GDM1 (cell line): ENCODE measurements at regions not wholly inside any gene's neighbourhood (a gene's known extent, or its start where the extent isn't known, plus 50 kb on each side); places are given as distances from the start of the nearest gene placed in this dataset.
"Not testable (repeated sequence)": the region's sequence is repeated elsewhere in the genome, so short reads cannot be mapped to it uniquely, and the experiment has no call there.

Source experiments
- DNase-seq: peaks from one replicate; lab custom pipeline; 2025; lab: John Stamatoyannopoulos, UW

DNA sequence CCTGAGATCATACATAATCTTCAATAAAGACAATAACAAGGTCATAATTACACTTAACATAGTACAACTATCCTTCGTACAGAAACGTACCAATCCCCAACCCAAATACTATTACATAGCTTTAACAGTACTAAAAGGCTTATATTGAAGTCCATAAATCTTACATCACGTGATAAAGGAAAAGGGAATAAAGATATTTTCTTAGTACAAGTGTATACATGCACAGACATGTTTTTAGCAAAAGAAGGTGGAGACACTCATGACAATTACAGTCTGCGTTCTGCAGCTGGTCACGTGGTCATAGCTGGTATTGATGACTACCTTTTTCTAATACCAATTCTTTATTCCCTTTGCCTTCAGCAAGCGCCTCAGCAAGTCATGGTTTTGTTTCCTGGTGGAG is 464.5 kb upstream of the SLITRK5 start:
- DNase-seq, result no peak

DNA sequence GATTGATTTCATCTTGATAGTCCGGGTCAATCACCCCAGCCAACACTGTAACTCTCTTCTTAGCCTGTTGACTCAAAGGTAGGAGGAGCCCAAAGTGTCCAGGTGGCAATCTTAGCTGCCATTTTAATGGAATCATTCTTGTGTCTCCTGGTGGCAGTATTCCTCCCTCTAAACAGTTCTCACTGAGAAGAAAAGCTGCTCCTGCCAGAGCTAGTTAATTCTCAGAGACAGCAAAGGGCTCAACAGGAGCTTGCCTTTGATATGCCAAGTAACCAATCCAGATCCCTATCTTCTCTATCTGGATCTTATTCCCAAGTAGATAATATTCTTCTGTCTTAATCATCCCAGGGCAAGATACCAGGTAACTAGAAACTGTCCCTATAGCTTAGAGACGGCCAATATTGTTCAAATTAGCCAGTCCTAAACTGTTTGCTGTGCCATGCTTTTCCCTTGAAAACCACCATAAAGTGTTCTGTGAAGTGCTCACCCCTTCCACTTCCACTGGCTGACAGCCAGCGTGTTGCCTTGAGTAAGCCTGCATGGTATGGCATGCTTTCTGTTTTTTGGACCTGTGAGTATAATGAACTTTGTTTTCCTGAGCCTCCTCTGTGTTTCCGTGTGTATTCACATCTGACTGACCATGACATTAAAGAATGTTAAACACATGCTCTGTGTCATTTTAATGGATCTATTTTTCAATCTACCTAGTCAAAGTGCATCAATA is 463.7 kb upstream of the SLITRK5 start:
- no peak for DNase-seq

DNA sequence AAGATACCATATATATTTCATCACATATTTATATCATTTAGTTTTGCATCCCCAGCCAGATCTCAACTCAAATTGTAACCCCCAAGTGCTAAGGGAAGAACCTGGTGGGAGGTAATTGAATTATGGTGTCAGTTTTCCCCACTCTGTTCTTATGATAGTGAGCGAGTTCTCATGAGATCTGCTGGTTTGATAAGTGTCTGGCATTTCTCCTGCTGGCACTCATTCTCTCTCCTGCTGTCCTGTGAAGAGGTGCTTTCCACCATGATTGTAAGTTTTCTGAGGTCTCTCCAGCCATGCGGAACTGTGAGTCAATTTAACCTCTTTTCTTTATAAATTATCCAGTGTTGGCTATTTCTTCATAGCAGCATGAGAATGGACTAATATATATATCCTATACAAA is 462.5 kb upstream of the SLITRK5 start:
- DNase-seq, result no peak

DNA sequence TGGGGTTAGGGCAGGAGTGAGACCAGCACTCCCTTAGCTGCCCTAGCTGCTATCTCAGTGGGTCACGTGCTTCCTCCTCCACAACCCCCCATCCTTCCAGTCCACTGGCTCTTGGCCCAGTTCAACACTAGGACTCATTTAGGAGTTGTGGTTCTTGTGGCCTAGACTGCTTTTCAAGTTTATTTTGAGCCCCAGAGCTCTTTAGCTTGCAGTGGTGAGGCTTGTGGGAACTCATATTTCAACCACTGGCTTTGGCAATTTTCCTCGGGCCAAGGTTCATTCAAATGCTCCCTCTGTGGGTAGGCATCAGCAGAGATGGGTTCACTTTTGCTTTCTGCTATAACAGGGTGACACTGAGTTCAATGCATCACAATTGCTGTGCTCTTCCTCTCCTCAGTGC is 436.2 kb upstream of the SLITRK5 start:
- peak; percentile 94 for DNase-seq

DNA sequence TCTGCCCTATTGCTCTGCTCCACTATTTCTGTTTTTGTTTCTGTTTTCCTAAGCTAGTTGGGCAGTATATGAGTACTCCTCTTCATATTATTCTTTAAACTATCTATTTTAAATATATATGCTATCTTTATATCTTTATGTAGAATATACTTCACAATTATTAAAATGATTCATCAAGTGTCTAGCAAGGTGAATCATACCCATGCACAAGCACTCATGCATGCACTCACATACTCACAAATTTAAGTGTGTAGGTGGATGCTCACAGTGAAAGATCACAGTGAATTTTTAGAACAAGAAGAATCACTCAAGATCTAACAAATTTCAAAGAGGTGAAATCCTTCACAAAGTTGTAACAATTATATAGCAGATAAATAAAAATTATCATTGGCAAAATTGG is 435.6 kb upstream of the SLITRK5 start:
- no peak for DNase-seq

DNA sequence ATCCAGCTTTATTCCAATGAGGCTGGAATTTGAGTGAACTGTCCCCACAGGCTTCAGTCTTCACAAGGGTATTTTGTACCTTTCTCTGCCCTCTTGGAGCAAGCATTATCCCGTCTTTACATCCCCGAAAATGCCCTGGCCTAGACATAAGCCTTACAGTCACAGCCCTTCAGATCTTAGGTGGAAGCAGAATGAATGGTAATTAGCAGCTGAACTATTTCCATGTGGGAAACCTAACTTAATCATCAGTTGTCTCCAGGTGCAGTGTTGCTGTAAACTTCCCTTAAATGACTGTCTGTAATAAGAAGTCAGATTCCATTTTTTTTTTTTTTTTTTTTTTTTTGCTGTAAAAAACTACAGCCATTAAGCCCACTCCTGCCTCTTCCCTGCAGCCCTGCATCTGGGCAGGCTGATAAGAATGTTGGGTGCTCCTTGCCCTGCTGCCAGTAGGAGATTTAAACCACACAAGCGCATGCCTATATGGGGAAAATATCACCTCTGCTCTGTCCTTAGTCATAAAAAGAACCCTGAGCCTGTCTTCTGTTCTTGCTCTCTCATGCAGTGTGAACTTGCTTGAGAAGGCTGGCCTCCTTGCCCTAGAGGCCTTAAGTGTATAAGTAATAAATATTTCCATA is 426.8 kb upstream of the SLITRK5 start:
- DNase-seq, result peak; percentile 43

DNA sequence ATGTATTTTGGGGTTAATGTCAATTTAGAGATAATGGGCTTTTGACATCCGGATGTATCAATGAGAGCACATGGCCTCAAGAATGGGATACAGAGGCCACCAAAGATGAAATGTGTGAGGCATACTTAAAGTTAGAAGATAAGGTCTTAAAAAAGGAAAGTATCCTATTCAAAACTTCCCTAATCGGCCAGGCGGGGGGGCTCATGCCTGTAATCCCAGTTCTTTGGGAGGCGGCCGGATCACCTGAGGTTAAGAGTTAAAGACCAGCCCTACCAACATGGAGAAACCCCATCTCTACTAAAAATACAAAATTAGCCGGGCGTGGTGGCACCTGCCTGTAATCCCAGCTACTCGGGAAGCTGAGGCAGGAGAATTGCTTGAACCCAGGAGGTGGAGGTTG is 421.3 kb upstream of the SLITRK5 start:
- DNase-seq, result not testable (repeated sequence)

DNA sequence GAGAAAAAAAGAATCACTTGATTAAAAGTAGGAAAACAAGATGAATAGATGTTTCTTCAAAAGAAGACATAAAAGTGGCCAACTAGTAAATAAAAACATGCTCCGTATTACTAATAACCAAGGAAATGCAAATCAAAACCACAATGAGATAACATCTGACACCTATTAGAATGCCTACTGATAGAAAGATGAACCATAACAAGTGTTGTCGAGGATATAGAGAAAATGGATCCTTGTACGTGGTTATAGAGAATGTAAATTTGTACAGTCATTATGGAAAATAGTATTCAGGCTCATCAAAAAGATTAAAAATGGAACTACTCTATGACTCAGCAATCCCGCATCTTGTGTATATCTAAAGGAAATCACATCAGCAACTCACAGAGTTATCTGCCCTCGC is 415.8 kb upstream of the SLITRK5 start:
- DNase-seq, result no peak

DNA sequence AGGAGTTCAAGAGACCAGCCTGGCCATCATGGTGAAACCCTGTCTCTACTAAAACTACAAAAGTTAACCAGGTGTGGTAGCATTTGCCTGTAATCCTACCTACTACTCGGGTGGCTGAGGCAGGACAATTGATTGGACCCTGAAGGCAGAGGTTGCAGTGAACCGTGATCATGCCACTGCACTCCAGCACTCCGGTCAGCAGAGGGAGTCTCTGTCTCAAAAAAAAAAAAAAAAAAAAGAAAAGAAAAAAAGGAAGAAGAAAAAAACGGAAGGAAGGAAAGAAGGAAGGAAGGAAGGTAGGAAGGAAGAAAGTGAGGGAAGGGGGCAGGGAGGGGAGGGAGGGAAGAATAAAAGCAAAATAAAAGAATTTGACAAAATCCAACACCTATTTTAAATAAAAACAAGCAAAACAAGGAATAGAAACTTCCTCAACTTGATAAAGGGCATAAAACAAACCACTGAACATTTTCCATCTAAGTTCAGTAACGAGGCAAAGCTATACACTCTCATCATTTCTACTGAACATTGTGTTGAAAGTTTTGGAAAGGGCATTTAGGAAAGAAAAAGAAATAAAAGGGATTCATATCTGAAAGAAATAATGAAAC is 411.6 kb upstream of the SLITRK5 start:
- DNase-seq, result no peak

DNA sequence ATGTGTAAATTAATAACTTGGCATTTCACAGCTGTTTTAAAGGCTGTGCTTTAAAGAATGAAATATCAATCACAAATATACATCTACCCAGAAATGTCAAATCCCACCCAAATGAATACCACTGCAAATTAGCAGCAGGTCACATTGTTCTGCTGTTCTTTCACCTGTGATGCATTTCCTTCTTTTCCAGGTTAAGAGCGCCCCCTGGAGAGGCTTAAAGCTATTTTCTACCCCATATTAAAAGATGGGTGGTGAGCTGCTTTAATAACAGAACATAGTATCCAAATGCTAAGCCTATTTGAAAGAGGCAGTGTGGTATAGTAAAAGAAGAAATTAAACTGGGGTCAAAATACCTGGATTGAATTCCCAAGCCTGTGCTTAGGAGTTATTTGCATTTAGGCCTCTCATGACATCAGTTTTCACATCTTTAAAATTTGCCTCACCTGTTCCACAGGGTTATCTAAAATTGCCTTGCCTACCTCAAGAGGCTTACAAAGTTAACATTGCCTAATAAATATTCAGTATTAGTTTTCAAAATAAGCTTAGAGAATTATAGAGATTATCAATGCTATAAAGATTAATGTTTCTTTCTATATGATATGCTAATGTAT is 396.9 kb upstream of the SLITRK5 start:
- DNase-seq, result peak; percentile 36

DNA sequence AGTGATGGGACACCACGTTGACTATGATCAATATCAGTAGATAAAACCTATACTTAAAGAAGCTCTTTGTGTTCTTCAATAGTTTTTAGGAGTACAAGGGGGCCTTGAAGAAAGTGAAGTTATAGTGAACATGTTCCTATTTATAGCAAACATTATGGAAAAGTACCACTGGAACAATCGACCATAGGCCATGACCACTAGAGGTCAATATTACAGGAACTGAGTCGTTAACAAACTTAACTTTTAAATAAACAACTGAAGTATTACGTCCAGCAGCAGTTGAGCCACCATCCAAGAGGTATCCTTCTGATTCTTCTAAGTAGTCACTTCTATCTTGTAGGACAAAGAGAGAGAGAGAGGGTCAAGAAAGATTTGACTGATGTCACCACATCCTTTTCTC is 391.0 kb upstream of the SLITRK5 start:
- DNase-seq, result no peak

DNA sequence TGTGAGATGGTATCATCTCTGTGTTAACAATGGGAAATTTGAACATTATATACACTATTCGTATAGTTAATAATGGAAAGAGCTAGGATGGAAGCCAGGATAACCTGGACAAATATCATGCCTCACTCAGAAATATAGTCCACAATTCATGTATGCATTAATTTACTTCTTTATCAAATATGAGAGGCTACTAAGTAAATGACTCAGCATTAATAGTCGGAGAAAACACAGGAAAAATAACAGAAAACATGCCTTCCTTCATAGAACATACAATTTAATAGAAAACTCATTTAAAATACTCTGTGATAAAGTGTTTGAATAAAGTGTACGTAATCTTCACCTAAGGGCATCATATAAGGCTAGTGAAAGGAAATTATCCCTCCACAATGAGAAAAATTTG is 383.4 kb upstream of the SLITRK5 start:
- DNase-seq, result no peak

DNA sequence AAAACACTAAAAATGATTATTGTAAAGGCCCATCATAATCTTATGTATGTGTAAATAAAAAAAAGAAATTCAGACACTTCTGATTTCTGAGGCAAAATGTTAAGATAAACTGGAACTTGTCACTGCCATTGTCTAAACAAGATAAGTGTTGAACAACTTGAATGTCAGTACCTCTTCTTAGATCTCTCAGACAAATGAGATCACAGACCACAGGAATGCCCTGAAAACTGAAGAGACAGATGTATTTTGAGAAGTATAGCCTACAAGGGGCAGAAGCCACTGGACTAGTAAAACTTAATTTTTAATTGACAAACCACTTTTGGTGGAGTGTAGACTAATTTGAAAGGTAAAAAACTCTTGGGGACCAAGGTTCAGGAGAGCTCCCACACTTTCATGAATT is 375.5 kb upstream of the SLITRK5 start:
- DNase-seq, result no peak

DNA sequence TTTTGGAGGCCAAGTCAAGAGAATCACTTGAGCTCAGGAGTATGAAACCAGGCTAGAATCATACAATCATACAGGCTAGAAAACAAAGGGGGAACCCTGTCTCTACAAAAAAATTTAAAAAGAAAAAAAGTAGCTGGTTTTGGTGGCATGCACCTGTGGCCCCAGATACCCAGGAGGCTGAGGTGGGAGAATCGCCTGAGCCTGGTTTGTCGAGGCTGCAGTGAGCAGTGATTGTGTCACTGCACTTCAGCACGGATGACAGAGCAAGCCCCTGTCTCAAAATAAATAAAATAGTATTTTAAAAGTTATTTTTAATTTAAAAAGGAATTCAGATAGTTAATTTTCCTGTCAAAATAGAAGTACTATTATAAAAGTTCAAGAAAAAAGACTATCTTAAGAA is 369.1 kb upstream of the SLITRK5 start:
- no peak for DNase-seq

DNA sequence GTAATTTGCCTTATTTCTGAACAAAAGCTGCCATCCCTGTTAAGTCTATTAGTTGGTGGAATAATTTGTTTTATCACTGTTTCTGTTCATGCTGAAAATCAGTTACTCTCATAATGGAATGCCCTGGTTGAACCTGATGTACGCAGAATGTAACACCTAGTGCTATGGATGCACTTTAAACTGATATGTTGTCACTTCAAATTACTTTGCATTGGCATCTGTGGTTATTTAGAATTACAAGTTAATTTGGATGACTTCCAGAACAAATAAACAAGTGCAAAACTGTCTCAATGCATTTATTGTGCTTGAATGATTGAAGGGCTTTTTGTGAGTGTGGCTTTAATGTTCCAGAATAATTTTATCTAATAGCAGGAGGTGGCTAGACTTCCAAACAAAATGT is 368.2 kb upstream of the SLITRK5 start:
- DNase-seq, result no peak

DNA sequence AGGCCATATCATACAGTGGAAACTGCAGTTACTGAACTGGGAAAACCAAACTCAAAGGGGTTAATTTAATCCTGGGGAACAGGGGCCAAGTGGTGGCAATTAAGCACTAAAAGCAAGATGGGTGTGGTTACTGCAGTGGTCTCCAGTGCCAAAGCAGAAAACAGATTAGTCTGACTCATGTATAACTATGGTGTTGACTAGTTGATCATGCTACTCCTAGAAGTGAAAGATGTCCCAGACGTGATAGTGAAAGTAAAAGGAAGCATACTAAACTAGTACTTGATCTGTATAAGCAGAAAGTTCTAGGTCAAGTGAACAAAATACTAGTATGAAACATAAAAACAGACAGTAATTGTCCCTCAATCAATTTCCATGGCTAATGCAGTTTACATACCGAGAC is 360.0 kb upstream of the SLITRK5 start:
- no peak for DNase-seq

DNA sequence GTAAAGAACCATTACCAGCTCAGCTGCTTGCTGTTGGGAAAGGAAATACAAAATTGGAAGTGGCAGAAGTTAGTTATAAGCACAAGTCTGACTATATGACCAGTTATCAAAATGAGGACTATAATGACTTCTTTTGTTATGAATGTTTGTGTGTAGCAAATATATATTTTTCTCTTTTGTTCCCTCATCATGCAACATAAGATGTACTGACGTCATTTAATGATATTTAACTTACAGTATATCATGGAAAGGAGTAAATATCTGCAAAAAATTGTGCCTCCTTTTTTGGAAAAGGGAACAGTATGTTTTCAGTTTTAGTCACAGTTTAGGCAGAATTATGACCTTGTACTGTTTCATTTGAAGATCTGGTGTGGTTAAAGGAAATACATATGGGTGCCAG is 356.3 kb upstream of the SLITRK5 start:
- no peak for DNase-seq

DNA sequence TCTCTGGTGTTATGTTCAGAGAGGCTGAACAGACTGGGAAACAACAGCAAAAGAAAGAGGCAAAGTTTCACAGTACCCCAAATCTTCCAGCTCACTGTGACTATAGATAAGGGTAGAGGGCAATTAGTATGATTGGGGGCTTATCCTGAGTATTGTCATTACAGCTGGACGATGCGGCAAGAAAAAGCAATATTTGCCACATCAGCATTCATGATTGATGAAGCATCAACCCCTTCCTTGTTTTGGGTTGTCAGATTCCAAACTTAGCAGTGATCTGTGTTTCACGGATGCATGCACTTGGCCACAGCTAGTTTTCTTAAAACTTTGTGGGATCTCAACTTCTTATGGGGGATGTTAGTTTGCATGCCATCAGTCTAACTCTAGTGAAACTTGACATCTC is 348.8 kb upstream of the SLITRK5 start:
- DNase-seq, result no peak

DNA sequence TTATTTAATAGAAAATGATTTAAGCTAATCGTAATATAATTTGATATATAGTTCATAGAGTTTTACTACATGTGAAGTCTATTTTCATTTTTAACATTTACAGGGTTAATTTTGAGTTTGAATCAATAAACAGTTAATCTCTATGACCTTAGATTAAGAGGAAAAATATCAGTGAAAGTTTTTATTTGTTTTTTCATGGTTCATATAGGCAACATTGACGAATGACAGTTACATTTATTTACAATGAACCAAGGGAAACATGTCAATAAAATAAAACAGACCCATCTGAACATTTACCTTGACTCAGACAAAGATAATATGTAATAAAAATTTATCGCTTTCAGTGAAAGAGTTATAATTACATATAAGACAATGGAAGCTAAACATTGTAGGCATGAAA is 346.6 kb upstream of the SLITRK5 start:
- no peak for DNase-seq

DNA sequence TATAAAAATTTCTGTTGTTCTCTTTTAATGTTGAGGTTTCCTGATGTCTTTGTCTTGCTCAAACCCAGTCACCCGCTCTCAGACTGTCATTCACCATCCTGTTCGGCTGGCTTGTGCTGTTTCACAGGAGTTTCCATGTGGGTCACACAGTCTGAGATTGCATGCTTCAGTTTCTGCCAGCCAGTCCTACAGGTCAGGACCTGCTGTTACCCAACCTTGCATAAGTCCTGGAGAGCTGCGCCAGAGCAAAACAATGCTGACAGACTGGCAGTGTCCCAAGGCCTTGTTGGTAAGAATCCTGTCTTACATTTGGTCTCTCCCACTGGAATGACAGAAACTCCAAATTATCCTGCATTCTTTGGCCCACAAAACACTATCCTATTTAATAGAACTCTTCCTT is 340.0 kb upstream of the SLITRK5 start:
- no peak for DNase-seq

DNA sequence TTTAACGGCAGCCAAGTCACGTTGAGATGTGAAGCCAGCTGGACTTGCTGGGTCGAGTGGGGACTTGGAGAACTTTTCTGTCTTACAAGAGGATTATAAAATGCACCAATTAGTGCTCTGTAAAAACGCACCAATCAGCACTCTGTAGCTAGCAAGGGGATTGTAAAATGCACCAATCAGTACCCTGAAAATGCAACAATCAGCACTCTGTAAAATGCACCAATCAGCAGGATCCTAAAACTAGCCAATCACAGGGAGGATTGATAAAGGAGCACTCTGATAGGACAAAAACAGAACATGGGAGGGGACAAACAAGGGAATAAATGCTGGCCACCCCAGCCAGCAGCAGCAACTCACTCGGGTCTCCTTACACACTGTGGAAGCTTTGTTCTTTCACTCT is 337.6 kb upstream of the SLITRK5 start:
- no peak for DNase-seq

DNA sequence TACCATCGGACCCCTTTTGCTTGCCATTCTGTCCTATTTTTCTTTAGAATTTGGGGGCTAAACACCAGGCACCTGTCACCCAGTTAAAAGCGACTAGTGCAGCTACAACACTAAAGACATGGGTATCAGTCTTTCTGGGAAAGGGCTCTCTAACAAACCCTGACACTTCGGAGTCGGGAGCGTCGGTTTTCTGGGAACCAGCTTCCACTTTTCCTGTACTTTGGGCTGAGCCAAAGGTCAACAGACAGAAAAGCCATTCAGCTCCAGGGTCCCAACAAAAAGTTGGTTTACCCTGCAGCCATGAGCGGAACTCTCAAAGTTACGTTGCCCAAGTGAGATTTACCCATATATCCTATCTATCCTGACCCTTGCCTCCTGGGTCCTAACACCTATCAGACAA is 337.0 kb upstream of the SLITRK5 start:
- no peak for DNase-seq

DNA sequence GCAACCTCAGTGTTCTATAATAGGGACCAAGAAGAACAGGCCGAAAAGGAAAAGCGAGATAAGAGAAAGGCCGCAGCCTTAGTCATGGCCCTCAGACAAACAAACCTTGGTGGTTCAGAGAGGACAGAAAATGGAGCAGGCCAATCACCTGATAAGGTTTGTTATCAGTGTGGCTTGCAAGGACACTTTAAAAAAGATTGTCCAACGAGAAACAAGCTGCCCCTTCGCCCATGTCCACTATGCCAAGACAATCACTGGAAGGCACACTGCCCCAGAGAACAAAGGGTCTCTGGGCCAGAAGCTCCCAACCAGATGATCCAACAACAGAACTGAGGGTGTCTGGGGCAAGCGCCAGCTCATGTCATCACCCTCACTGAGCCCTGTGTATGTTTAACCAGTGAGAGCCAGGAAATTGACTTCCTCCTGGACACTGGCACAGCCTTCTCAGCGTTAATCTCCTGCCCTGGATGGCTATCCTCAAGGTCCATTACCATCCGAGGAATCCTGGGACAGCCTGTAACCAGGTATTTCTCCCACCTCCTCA is 334.8 kb upstream of the SLITRK5 start:
- DNase-seq, result not testable (repeated sequence)
